GM19372 (cell line): ENCODE measurements at regions not wholly inside any gene's neighbourhood (a gene's known extent, or its start where the extent isn't known, plus 50 kb on each side); places are given as distances from the start of the nearest gene placed in this dataset.

Experiments used
- ATAC-seq: cut with Tn5 transposase; IDR thresholded peaks from one replicate; pipeline ENCODE4 v1.9.1; 2021; ENCODE audit warnings: mild to moderate bottlenecking, low read depth, moderate library complexity; ENCODE audit not compliant: unreplicated experiment

GRCh38 chr6:26213334-26214075 lies 126.3 kb downstream of the HFE start:
- ATAC-seq, result no peak

DNA sequence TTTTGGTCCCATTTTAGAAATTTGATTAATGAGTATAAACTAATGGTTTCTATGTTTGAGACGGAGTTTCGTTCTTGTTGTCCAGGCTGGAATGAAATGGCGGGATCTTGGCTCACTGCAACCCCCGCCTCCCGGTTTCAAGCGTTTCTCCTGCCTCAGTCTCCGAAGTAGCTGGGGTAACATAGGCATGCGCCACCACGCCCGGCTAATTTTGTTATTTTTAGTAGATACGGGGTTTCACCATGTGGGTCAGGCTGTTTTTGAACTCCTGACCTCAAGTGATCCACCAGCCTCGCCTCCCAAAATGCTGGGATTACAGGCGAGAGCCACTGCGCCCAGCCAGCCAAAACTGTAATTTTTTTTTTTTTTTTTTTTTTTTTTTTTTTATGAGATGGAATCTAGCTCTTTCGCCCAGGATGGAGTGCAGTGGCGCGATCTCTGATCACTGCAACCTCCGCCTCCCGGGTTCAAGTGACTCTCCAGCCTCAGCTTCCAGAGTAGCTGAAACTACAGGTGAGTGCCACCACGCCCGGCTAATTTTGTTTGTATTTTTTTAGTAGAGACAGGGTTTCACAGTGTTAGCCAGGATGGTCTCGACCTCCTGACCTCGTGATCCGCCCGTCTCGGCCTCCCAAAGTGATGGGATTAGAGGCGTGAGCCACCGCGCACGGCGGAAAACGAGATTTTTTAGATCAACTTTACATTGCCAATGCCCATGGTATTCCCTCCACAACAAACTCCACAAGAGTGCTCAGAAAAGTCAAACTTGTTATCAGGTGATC lies 127.8 kb downstream of the HFE start:
- no peak for ATAC-seq

DNA sequence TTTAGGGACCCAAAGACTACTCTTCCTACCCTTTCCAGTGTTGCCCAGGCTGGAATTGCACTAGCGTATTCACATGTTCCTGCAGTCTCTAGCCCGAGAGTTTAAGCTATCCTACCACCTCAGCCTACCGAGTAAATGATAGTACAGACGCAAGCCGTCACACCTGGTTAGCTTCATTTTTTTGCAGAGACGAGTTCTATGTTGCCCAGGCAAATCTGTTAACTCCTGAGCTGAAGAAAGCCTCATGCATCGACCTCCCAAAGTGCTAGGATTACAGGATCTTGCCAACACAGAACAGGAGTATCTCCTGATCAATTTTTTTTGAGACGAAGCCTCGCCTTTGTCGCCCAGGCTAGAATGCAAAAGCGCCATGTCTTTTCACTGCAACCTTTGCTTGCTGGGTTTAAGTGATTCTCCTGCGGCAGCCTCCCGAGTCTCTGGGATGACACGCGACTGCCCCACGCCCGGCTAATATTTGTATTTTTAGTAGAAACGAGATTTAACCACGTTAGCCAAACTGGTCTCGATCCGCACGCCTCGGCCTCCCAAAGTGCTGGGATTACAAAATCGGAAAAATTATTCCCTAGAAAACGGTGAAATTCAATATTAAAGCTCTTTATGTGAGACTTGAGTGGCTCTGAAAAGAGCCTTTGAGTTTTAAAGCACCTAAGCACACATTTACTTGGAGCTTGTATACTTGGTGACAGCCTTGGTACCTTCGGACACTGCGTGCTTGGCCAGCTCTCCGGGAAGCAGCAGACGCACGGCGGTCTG lies 128.5 kb downstream of the HFE start:
- ATAC-seq, result peak; percentile 22

- ATAC-seq, result peak; percentile 54
These were observed 129.2 kb downstream of the HFE start for GRCh38 chr6:26216359-26216885.

DNA sequence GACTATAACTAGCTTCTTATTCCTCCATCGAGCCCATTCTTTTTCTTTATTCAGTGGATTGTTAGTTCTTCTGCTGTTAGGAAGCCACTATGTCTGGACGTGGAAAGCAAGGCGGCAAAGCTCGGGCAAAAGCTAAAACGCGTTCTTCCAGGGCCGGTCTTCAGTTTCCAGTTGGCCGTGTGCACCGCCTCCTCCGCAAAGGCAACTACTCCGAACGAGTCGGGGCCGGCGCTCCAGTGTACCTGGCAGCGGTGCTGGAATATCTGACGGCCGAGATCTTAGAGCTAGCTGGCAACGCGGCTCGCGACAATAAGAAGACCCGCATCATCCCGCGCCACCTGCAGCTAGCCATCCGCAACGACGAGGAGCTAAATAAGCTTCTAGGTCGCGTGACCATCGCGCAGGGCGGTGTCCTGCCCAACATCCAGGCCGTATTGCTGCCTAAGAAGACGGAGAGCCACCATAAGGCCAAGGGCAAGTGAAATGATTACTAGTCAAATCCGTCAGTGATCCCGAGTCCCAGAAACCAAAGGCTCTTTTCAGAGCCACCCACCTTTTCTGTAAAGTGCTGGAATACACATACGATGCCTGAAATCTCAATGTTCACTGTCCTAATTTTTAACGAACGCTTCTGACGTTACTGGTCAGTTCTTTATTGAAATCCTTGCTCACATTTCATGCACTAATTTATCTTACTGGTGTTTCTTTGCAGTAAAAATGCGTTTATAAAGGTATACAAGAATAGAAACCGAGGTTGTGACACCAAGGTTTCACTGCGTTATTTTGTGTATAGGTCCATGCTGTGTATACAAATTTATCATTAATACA lies 129.9 kb downstream of the HFE start:
- ATAC-seq, result peak; percentile 34

DNA sequence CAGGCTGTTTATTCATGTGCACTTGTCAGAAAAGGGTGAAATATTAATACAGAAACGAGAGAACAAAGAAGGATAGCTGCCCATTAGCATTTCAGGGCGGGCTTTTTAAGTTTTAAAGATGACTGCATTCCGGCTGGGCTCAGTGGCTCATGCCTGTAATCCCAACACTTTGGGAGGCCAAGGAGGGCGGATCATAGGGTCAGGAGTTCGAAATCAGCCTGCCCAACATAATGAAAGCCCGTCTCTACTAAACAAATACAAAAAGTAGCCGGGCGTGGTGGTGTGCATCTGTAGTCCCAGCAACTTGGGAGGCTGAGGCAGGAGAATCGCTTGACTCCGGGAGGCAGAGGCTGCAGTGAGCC lies 130.5 kb downstream of the HFE start:
- ATAC-seq, result no peak

DNA sequence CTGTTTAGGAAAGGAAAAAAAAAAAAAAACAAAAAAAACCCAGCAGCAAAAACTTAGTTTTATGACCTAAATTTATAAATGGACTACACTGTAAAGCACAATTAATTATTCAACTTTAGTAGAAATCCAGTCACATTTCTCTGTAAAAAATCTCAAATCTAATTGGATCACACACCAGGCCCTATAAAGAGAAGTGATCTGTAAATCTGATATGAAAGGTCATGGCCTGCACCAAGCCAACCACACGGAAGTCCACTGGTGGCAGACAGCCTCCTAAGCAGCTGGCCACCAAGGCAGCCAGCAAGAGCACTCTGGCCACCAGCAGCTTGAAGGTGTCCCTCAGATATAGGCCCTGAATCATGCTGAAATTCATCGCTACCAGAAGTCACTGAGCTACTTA lies 131.6 kb downstream of the HFE start:
- ATAC-seq, result no peak

GRCh38 chr6:26220145-26220970 lies 133.1 kb downstream of the HFE start:
- no peak for ATAC-seq

DNA sequence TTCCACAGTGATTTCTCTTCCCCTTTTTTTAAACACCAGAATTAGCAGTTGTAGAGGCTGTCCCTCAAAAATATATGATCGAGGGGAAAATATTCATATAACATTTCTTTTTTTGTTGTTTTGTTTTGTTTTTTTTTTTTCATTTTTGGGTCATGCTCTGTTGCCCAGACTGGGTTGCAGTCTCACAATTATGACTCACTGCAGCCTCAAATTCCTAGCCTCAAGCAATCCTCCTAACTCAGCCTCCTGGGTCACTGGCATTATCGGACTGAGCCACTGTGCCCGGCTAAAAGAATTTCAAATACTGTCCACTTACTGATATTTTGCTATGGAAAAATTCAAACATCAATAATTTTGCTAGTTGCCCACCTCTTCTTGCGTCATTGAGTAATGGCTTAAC lies 134.0 kb downstream of the HFE start:
- no peak for ATAC-seq

- no peak for ATAC-seq
These were observed 135.3 kb downstream of the HFE start for GRCh38 chr6:26222571-26222970.

DNA sequence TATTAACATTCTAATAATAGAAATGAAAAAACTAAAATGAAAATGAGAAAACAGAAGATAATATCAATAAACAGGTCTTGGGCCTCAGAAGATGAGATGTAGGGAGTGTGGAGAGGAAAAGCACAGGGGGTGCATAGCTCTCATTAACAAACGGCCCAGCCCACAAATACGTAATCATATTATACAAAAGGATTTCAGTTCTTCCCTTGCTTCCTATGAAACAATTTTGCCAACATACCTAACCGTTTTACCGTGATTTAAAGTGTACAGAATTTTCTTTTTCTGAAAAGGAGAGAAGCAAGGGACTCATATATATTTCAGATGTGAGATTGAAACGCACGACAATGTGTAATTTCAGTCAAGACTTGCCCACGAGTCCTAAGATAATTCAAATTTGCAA lies 136.0 kb downstream of the HFE start:
- ATAC-seq, result peak; percentile 12

- peak; percentile 76 for ATAC-seq
These were observed 136.7 kb downstream of the HFE start for GRCh38 chr6:26223650-26224546.

DNA sequence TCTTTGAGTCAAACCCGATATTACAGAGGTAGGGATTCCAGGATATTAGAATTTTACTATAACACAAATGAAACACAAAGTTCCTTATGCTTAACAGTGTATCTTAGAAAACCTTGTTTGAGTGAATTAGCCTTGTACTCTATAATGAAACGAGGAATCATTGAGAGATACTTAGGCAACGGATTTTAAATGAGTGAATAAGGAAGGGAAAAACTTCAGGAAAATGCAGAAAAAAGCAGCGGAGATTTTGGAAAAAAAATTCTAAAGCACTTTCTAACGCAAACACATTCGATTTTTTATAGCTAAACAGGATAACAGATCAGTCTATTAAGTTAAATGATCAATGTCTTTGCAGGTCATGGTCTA lies 137.3 kb downstream of the HFE start:
- ATAC-seq, result no peak

DNA sequence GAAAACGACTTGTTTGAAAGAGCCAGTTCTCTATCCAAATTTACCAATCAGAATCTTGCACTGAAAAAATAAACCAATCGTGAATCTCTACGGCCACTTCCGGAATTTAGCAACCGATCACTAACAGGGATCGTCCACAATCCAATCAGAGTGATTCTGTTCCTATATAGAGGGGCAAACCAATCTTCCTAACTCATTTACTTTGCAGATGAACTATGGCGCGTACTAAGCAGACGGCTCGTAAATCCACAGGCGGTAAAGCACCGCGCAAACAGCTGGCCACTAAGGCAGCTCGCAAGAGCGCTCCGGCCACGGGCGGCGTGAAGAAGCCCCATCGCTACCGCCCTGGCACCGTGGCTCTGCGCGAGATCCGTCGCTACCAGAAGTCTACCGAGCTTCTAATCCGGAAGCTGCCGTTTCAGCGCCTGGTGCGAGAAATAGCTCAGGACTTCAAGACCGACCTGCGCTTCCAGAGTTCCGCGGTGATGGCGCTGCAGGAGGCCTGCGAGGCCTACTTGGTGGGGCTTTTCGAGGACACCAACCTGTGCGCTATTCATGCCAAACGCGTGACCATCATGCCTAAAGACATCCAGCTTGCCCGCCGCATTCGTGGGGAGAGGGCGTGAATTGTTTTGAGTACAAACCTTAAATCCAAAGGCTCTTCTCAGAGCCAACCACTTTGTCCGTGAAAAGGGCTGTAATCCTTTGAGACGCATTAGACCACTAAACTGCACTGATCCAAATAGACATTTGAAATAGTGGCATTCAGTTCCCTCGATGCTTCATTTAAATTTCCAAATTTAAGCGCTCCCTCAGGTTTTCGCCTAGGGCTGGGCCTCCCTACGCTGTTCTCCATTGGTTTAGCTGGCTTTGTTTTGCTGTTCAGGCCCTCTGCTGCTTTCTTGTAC lies 138.0 kb downstream of the HFE start:
- no peak for ATAC-seq

GRCh38 chr6:26225848-26226578 lies 138.8 kb downstream of the HFE start:
- ATAC-seq, result no peak

- ATAC-seq, result no peak
These were observed 138.4 kb upstream of the BTN3A2 start for GRCh38 chr6:26226579-26226967.

DNA sequence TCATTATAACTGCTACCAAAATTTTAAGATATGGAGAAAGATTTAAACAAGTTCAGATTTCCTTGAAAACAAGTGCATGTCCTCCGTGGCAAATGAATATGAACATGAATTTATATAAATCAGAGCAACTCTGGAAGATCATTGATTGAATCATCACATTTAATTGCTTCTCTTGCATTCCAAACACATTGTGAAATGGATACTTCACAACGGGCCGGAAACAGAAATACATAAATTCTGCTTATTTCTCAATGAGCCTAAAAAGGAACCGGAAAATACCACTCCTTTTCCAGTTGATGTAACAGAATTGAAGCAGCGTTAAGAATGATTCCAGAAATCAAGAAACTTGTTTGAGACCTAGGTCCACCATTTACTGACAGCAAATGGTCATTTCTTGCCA lies 134.6 kb upstream of the BTN3A2 start:
- no peak for ATAC-seq
